GM21515 (cell line): ENCODE measurements at regions not wholly inside any gene's neighbourhood (a gene's known extent, or its start where the extent isn't known, plus 50 kb on each side); places are given as distances from the start of the nearest gene placed in this dataset.

Experiments
- ATAC-seq: cut with Tn5 transposase; IDR thresholded peaks from one replicate; pipeline ENCODE4 v1.9.1; 2021; ENCODE audit not compliant: unreplicated experiment

DNA sequence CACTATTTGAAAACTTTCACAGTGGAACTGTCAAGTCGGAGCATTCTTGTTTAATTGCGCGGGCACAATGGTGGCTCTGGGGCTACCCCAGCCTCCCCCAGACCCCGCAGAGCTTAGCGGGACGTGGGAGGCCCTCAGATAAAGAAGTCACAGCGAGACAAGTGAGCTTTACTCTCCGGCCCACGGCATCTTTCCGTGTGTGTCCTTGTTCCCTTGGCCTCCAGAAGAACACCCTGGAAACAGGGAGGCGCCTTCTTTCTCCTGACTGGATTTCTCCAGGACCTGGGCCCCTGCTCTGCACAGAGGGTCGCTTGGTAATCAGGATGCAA lies 382.8 kb downstream of the RRAGC start:
- ATAC-seq = no peak

GRCh38 chr1:38476111-38476849 lies 383.3 kb downstream of the RRAGC start:
- ATAC-seq = no peak

GRCh38 chr1:38475624-38476005 lies 384.0 kb downstream of the RRAGC start:
- no peak for ATAC-seq

DNA sequence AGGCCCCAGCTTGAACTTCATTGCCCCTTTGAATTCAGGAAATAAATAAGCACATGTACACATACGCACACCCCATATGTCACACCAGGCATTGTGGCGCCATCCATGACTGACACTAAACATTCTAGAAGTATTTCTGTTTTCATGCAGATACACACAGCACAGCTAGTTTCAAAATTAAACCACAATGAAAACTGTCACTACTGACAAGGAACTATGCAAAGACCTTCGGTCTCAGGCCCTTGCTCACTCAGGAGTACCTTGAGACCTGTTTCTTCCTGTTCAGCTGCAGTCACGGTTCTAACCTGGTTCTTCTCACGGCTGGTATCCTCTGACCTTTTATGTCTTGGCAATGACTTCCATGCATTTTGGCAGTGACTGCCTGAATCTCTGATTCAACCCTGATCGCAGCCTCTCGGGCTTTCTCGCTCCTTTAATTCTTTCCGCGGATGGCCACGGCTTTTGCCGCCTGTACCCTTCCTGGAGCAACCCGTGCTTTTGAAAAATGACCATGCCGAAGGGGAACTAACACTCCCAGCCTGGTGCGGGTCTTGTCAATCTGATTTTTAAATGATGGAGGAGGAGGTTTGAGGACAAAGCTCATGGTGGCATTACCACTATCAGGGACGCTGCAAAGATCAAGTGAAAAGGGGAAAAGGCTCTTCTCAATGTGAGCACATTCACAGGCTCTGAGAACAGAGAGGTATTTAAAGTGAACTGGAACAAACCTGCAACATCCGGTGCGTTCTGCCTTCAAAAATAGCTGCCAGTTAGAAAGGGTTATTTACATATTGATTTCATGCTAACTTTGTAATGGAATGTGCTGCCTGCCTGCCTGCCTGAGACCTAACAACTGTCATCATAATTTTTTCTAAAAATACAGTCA lies 384.6 kb downstream of the RRAGC start:
- peak; percentile 85 for ATAC-seq

GRCh38 chr1:38466487-38466886 lies 393.1 kb downstream of the RRAGC start:
- no peak for ATAC-seq

GRCh38 chr1:38465460-38465859 lies 394.1 kb downstream of the RRAGC start:
- no peak for ATAC-seq

DNA sequence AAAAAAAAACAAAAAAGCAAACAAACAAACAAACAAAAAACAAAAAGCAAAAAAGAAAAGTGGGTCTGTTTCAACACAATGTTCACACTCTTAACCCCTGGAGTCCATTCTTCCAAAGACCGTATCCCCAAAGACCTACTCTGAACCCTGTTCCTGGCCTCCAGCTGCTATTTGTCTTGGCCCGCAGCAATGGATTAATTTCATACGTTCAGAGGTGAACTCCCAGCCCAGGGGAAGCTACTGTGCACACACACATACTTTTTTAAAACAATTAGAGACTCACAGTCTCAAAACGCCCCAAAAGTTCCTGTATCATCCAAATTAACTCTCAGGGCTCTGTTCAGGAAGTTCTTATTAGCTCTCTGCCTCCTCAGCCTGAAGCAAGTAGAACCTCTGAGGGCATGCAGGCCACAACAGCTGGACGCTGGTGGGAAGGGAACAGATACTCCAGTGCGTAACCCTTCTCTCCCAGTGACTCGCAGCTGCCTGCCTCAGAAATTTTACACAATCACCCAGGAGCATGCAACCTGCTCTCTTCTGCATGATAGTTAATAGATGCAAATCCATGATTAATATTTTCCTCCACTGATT lies 395.4 kb downstream of the RRAGC start:
- no peak for ATAC-seq

GRCh38 chr1:38463074-38463473 lies 396.5 kb downstream of the RRAGC start:
- ATAC-seq = no peak

GRCh38 chr1:38456531-38456876 lies 403.1 kb downstream of the RRAGC start:
- no peak for ATAC-seq

DNA sequence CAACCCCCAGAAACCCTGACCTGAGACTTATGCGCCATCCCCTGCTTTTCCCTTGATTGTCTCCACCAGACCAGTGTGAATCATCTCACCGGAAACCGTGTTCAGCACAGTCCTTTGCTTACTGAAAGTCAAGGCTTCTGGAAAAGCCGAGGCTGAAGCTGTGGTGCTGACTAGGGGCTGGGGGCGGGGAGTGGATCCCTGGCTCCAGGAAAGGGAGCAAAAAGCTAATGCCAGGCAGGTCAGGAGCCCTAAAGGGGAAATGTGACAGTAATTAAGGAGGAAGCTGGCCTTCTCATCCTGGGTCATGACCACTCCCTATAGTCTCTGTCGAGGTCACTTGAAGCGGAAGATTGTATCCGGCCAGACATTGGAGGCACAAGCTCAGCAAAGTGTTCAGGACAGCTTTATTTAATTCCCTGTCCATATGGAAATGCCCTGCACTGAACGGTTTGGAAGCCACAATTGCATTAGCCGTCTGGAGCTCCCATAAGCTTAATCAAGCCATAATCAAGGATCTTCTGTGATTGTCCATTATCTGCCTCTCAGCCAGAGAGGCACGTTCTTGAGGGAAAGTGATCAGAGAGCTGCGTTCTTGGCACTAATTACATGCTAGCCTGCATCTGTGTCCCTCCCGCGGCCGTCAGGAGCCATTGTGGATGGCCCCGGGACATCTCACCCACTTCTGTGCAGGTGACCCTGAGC lies 403.6 kb downstream of the RRAGC start:
- ATAC-seq = no peak

GRCh38 chr1:38454749-38455441 lies 404.7 kb downstream of the RRAGC start:
- no peak for ATAC-seq

- no peak for ATAC-seq
Observed at GRCh38 chr1:38454236-38454635, 405.3 kb downstream of the RRAGC start.

DNA sequence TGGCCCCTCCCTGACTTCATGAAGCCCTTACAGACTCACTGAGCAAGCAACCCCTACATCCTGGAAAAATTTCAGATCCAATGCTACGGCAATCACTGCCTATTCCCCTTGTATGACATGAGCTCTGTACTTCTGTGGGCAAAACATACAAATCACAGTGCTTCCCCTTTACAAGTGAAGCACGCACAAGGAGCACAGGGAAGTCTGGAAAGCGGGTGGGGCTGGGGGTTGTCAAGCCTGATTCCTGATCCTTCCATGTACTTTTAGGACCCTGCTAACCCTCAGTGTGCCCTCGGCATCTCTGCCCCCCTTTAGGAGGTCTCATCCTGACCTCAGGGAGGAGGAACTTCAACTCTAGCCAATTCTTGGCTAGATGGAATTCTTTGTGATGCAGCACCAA lies 405.7 kb upstream of the POU3F1 start:
- ATAC-seq = no peak

DNA sequence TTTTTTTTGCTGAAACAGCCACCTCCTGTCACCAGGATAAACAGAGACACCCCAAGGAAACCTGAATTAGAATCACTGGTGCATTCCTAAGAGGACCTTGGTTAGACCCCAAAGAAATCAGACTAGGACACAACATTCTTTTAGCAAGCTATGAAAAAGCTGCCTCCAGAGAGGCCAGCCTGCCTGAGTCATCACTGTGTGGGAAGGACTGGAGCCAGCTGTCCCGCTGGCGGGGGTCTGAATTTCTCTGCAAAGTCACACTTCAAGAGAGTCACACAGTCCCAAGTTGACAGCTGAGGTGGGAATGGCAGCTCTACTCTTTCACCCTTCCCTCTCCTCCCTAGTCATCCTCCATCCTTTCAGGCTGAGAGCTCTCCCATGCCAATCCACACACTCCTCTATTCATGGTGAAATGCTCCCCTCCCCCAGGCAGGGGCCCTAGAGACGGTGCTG lies 405.0 kb upstream of the POU3F1 start:
- no peak for ATAC-seq

GRCh38 chr1:38448893-38449292 lies 402.3 kb upstream of the POU3F1 start:
- ATAC-seq = no peak

DNA sequence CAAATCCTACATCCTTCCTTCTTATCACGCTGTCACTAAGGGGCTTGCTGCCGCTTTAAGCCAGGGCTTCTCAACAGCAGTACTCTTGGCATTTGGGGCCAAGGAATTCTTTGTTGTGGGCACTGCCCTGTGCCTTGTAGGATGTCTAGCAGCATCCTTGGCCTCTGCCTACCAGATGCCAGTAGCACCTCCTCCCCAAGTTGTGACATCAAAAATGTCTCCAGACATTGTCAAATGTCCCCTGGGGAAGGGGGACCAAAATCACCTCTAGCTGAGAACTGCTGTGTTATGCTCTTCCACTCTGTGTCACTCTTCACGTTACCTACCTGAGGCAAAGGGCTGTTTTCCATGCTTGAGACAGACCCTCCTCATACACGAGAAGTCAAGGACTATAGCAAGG lies 400.3 kb upstream of the POU3F1 start:
- no peak for ATAC-seq

DNA sequence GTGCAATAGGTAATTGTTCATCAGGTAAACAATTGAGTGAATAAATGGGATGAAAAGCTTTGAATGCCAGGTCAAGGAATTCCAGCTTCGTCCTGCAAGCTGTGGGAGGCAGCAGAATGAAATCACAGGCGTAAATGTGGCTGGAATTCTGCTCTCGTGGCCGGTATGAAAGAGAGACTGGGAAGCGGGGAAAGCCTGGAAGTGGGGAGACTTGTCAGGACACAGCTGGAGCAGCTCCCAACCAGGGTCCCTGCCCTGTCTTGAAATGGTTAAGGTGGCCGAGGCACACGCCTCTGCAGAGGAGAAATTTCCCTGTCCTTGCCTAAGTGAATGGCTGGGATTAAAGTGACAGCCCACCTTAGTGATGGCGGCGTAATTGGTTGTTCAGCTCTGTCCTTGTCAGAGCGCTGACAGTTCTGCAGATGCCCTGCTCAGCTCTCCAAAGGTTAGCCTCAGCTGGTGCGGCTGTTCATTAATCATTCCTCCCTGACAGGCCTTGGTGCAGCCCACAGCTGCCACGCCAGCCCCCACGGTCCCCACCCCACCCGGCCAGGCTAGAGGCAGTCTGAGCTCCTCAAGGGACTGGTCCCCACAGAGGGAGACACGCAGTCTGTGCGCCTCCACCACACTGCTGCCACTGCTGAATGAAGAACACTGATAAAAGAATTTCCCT lies 398.3 kb upstream of the POU3F1 start:
- no peak for ATAC-seq

DNA sequence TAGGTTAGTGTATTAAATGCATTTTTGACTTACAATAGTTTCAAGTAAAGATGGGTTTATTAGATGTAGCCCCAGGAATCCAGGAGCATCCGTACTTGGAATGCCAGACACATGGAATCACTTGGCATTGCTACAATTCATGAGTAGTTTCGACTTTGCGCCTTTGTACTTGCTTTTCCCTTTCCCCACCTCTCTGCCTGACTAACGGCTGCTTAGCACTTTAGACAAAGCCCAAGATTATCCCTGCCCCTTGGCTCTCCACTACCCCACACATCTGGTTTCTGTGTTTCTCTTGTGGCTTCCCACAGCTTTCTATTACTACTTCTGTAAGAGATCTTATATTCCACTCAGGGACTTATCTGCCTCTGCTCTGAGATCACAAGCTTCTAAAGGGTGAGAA lies 397.7 kb upstream of the POU3F1 start:
- no peak for ATAC-seq

DNA sequence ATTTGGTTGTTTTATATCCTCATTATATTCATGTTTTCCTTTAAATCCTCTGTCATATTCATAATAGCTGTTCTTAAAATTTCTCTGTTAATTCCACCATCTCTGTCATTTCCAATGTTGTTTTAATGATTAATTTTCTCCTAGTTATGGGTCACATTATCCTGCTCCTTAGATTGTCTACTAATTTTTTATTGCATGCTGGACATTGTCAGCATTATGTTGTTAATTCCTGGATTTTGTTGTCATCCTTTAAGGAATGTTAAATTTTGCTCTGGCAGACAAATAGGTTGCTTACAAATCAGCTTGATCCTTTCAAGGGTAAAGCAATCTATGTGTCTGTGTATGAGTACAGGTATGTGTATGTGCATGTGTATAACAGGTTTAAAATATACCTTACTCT lies 393.8 kb upstream of the POU3F1 start:
- ATAC-seq = no peak

DNA sequence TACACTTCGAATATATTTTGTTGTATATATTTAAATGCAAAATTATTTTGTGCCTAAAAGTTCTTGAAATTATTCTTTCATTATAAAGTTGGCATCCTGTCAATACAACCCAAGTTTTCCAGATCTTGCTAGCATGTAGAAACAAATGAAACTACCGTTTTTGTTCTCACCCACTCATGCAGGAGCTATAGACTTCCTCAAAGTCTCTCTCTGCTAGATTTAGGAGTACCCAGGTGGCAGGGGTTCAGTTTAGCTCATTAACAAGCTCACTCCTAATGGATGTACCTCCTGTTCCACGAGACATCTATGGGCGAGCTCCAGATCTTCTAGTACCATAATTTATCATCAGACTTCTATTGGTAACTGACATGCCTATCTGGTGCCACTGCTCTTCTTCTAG lies 390.2 kb upstream of the POU3F1 start:
- ATAC-seq = no peak
